ENCODE measurements at regions not wholly inside any gene's neighbourhood (a gene's known extent, or its start where the extent isn't known, plus 50 kb on each side); places are given as distances from the start of the nearest gene placed in this dataset.

- no peak for TF ChIP-seq CTCF (IDR thresholded peaks at IDR 0.05; ENCODE audit: low read length)
- no peak for TF ChIP-seq EZH2 (IDR thresholded peaks at IDR 0.05; ENCODE audit: borderline replicate concordance, low read length)
Measured at GRCh38 chr10:78981970-78982281, 86.8 kb upstream of the ZMIZ1 start.
